ENCODE measurements at regions not wholly inside any gene's neighbourhood (a gene's known extent, or its start where the extent isn't known, plus 50 kb on each side); places are given as distances from the start of the nearest gene placed in this dataset.

- no peak for DNase-seq
Measured at GRCh38 chr9:87259543-87260518, 237.8 kb upstream of the DAPK1 start.

- no peak for DNase-seq
Measured at GRCh38 chr9:87263291-87263690, 234.4 kb upstream of the DAPK1 start.

DNA sequence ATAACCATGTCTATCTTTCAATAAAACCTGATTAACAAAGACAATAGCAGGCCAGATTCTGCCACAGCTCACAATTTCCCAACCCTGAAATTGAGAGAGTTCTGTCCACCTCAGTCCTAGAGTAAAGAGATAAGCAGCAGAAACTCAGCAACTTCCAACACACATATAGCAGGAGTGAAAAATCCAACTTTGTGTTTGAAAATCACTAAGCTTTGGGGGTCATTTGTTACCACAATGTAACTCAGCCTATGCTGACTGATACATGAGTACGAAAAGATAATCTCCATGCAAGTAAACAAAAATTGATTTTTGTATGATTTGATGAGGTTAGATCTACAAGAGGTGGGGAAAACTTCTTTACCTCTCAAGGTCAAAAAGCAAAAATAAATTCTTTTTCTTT is 231.0 kb upstream of the DAPK1 start:
- no peak for DNase-seq

DNA sequence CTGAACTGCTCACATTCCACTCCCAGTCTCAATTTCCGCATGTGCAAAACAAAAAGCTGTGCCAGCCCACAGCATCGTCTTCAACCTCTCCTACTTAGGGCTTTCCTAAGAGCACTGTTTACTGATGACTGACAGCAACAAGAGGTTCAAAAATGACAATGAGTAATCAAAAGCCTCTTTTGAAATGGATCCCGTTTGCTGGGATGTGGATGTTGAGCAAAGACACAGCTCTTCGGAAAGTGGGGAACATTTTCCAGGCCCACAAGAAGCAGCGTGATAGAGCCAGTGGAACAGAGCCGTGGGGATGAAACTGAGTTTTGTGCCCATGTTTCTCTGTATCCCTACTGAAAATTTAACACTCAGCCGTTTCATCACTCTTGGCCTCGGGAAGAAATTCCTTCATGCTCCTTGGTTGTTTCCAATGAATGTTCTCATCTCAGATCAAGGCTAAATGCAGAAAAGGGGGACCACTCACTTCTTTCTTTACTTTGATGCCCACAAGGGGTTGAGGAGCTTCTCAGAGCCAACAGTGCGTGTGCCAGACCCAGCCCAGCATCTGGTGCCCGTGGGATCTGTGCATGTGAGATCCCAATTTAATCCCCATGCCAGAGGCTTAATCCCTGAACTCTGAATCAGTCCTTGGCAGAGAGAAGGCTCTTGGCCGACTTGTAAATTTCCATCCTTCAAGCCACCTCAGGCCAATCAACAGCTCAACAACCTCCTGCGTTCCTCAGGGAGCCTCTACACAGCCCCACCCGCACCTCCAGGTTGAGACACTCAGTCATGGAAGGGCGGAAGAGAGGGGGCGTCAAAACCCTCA is 230.2 kb upstream of the DAPK1 start:
- no peak for DNase-seq

DNA sequence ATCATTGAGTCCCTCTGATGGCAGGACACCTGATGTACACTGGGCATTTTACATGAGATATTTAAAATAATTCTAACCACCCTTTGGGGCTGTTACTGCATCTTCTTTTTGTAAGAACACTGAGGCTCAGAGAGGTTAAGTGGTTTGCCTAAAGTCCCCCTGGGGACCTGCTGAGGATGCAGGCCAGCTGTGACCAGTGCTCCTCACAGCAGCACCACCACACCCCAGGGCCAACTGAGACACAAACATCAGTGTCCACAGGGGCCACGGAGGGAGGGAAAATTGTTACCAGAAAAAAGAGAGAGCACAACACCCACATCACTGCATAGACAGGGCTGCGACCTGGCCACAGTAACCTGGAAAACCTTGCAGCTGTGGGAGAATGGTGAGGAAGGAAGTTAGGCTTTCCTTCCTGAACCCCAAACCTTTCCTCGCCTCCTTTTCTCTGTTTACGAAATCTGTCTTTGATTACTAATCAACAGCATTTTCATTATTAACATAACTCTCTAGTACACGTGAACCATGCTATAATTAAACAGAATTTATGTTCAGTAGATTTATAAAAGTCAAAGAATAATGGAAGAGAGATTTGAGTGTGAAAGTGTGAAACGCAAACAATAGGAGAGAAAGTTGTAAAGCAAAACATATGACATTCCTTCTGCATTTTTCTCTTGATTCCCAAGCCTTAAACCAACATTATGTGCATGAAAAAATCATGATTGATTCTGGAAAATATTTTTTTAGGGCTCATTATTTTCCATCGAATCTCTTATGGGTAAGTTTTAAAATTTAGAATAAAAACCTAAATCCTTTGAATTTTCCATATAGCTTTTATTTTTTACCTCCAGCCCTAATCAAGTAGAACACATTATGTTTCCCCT is 228.1 kb upstream of the DAPK1 start:
- no peak for DNase-seq

DNA sequence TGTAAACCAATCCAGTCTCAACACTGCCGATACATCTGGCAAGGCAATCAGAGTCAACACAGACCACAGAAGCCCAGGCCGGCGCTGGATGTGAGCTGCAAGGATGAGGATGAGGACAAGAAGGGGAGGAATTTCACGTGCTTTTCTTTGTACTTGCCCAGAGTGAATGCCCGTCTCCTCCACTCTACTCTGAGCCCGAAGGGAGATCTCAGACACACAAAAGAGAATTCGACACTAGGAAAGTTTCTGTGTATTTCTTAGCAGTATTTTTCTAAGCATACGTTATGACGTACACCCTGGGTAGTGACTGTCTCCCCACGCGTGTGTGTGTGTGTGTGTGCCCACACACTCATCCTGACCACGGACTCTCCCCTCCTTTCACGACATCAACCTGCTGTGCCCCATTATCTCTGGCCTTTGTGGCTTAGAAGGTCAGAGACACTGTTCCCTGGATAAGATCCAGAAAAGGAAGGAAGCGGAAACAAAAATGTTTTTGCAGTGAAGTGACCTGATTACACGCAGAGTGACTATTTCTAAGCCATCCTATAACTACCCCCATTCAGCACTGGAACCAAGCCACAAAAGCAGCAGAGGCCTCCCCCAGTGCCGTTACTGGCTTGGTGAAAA is 227.3 kb upstream of the DAPK1 start:
- no peak for DNase-seq

GRCh38 chr9:87270848-87271234 is 226.8 kb upstream of the DAPK1 start:
- no peak for DNase-seq

- DNase-seq = no peak
Measured at GRCh38 chr9:87271696-87272477, 225.8 kb upstream of the DAPK1 start.

- DNase-seq = no peak
Measured at GRCh38 chr9:87275047-87275725, 222.5 kb upstream of the DAPK1 start.

DNA sequence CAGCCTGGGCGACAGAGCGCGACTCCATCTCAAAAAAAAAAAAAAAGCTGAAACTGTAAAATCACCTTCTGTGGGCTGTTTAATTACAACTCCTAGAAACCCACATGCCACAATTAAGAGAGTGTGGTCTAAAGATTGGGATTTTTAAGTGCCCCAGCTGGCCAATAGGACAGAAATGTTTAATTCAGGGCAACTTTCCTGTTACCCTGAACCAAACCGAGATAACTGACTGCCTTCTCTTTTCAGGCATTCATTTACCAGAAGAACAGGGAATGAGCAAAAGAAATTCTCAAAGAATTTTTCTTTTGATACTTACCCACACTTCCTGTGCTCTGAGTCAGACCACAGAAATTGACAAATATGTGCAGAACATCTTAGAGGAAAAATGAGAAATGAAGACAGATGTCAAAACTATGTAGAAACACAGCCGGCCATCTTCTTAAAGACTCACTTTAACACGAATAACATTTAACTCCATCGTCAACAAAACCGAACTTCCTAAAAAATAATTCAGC is 221.3 kb upstream of the DAPK1 start:
- no peak for DNase-seq

DNA sequence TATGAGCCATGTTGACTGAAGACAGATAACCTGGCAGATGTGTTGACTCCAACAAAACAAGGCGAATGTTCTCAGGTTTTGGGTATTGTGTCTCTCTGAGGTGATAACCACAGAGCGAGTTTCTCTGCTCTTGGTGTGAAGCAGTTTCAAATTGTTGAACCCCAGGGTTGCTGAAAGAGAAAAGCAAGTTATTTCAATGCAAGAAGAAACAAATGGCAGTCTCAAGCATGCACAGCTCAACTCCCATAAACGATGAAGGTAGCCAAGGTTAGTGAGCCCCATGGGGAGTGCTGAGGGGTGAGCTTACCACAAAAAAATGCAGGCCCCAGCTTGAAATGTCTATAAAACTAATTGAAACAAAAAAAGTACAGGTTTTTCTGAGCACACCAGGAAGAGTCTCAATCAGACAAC is 220.8 kb upstream of the DAPK1 start:
- no peak for DNase-seq

DNA sequence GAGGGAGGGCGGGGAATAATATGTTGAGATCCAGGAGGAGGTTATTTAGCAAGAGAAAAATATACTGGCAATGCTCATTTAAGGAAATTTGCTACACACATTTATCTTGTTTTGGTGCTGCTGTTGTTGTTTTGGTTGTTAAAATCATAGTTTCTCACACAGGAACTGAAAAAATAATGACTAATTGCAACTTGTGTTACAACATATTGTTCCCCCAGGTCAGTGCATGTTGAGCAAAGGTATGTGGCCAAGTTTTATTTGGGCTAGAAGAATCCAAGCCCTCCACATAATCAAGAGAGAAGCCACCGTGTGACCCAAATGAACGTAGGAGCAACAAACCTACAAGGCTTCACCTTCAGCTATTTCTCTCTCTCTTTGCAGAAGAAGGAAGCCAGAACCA is 220.3 kb upstream of the DAPK1 start:
- no peak for DNase-seq

- no peak for DNase-seq
Measured at GRCh38 chr9:87278971-87279733, 218.5 kb upstream of the DAPK1 start.

DNA sequence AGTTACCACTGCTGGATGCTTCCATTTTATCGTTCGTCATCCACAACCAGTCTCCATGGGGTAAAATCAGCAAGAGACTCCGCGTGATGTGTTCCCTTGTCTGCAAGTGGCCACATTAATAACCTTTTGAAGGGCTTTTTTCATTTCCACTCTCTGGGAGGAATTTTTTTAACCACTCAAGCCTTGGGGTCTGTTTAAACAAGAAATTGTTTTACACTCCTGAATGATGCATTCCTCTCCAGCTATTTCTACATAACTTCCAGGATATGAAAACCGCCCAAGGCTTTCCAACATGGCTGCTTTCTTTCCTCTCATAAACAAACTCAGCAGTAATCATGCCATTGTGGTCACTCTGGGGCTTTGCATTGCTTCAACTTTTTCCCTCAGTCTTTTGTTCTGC is 217.2 kb upstream of the DAPK1 start:
- no peak for DNase-seq

DNA sequence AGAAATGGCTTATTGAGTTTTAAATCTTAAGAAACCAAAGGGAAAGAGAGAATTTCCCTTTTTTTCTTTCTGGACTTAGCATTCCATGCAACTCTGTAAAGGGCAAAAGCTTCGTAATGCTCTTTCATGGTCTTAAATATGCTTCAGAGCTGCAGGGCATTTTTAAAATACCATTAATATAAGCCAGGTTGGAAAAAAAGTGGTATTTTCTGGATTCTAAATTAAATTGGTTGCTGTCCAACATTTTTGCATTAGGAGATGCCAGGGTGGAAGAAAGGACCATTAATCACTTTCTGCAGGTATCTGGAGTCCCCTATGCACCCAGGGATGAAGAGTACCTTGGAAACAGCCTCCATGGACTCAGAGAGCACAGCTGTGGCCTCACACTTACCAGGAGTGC is 215.1 kb upstream of the DAPK1 start:
- DNase-seq = no peak

- no peak for DNase-seq
Measured at GRCh38 chr9:87283585-87283984, 214.1 kb upstream of the DAPK1 start.

DNA sequence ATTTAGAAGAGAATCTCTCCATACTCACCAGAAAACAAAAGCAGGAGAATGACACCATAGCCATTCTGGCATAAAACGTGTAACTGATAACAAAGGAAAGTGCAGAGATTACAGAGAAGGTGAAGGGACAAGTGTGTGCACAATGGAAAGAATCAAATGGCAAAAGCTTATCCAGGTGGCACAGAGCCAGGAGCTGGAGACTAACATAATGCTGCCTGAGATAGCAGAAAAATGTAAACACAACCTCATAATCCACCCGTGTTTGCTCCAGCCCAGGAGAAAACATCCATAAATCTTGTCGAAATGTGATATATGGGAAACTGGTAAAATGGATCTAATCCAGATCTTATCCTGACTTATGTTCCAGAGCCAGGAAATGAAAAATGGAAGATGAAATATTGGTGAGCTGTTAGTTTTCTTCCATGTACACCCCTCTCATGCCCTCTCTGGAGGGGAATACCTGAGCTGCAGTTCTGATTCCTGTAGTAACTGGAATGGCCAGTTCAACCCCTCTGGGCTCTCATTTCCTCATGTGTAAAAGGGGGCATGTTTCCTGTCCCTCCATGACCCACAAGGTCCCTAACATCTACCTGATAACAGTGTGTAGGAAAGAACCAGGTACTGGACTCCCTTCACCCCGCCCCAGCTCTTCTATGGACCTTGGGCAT is 212.3 kb upstream of the DAPK1 start:
- DNase-seq = no peak

- DNase-seq = no peak
Measured at GRCh38 chr9:87286506-87286905, 211.2 kb upstream of the DAPK1 start.

Measured in inflammatory macrophage (primary cell).